ENCODE measurements at regions not wholly inside any gene's neighbourhood (a gene's known extent, or its start where the extent isn't known, plus 50 kb on each side); places are given as distances from the start of the nearest gene placed in this dataset.

- TF ChIP-seq STAT1 (IDR thresholded peaks at IDR 0.05; ENCODE audit: unreplicated experiment) (no peak), EZH2 (IDR thresholded peaks at IDR 0.05; ENCODE audit: low read depth, unreplicated experiment) (no peak), CREB1 (CRISPR knock-in tag; IDR thresholded peaks at IDR 0.05; ENCODE audit: low read depth) (no peak), REST (IDR thresholded peaks at IDR 0.05; ENCODE audit: unreplicated experiment) (no peak), POLR2AphosphoS5 (IDR thresholded peaks at IDR 0.05; ENCODE audit: low read depth) (no peak), ZNF114 (CRISPR knock-in tag; IDR thresholded peaks at IDR 0.05) (no peak)
Observed at GRCh38 chr2:196487417-196487816, 152.1 kb upstream of the CCDC150 start (continued).

DNA sequence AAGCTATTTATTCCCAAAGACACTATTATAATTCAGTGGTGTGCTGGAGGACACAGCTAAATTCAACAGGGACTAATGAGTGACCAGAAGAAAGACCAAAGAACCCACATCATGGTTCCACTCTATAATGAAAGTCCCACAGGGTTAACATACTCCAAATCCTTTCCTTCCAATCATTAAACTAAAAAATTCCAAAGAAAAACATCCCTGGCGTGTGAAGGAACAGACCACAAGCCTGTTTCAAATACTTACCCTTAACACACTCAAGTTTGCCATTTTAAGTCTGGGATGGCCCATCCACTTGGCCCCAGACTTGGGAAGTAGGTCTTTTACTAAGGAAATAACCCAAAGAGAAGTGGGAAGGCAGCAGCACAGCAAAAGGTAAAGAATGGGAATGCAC lies 150.1 kb upstream of the CCDC150 start:
- Histone ChIP-seq H3K4me3 (no peak overlapping the region), H3K4me2 (no peak overlapping the region), H3K27me3 (ENCODE audit: insufficient read depth) (no peaks in the 10 kb centered on the region), H3K27ac (ENCODE audit: low read depth) (no peak overlapping the region), H3F3A (replicated peaks; ENCODE audit: low read depth) (no peaks in the 10 kb centered on the region), H2AFZ (no peak overlapping the region), H3K79me2 (replicated peaks; ENCODE audit: insufficient read depth) (no peaks in the 10 kb centered on the region), H3K4me1 (ENCODE audit: insufficient read depth) (no peaks in the 10 kb centered on the region), H3K9me2 (ENCODE audit: insufficient read depth) (0 out of 2 replicates have a peak, but pooled peaks cover 4% of the 10 kb centered on the region), H3K36me3 (ENCODE audit: insufficient read depth) (no peaks in the 10 kb centered on the region), H4K20me1 (replicated peaks; ENCODE audit: insufficient read depth) (no peaks in the 10 kb centered on the region)
- Mint-ChIP-seq H3K27me3 (ENCODE audit: insufficient read depth, low read depth, poor library complexity) (peaks cover 1% of the 10 kb centered on the region), H3K36me3 (ENCODE audit: low read depth) (no peaks in the 10 kb centered on the region), H3K27ac (no peak overlapping the region), H3K9me3 (no peaks in the 10 kb centered on the region; the same call in 2 of the 3 replicates), H3K4me3 (no peak overlapping the region), H3K4me1 (peaks cover 14% of the 10 kb centered on the region)
- ATAC-seq (no peak), DNase-seq (ENCODE audit: low spot score) (no peak)
- no peak for TF ChIP-seq EZH2phosphoT487 (IDR thresholded peaks at IDR 0.05; ENCODE audit: unreplicated experiment)
- TF ChIP-seq CTCF (conservative IDR thresholded peaks at IDR 0.05; ENCODE audit: low read depth in 2 of 2) = no peak
- no peak for TF ChIP-seq STAT1 (IDR thresholded peaks at IDR 0.05; ENCODE audit: unreplicated experiment)
- no peak for TF ChIP-seq EZH2 (IDR thresholded peaks at IDR 0.05; ENCODE audit: low read depth, unreplicated experiment)
- TF ChIP-seq POLR2AphosphoS5 (IDR thresholded peaks at IDR 0.05; ENCODE audit: low read depth) = no peak
- no peak for TF ChIP-seq REST (IDR thresholded peaks at IDR 0.05; ENCODE audit: unreplicated experiment)
- TF ChIP-seq CREB1 (CRISPR knock-in tag; IDR thresholded peaks at IDR 0.05; ENCODE audit: low read depth) = no peak
- no peak for TF ChIP-seq NANOG (IDR thresholded peaks at IDR 0.05; ENCODE audit: borderline replicate concordance)
- TF ChIP-seq JUNB (IDR thresholded peaks at IDR 0.05; ENCODE audit: unreplicated experiment) = no peak
- TF ChIP-seq ZNF331 (CRISPR knock-in tag; IDR thresholded peaks at IDR 0.05; ENCODE audit: low read depth) = no peak
- no peak for TF ChIP-seq ZNF114 (CRISPR knock-in tag; IDR thresholded peaks at IDR 0.05)

All from GM23338 (cell line).